AG20443 (cell line): ENCODE measurements at regions not wholly inside any gene's neighbourhood (a gene's known extent, or its start where the extent isn't known, plus 50 kb on each side); places are given as distances from the start of the nearest gene placed in this dataset.

Source experiments
- DNase-seq: peaks from one replicate; pipeline ENCODE4 v3.0.0; 2012; ENCODE audit warnings: low spot score, mixed read lengths

DNA sequence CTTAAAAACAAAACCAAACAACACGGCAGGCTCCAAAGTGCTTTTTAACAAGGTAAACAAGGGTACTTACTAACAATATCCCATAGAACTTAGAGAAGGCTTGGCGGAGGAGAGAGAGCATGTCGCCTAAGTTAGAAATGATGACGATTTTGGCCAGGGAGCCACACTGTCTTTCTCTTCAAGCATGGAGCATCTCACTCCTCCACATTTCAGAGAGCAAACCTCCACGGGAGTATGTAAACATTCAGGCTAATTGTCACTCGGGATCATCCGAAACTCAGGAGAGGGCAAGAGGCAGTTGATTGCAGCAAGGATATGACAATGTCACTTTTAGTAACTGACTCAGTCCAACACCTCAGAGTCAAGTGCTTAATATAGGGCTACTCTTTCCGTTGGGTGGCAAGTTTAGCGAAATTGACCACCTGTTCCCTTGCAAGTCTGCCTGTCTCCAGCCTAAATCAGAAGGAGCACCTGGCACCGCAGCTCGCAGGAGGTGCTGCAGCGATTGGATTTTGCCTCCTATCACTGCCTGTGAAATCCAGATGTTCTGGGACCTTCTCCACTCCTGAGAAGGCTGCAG lies 65.8 kb upstream of the RPS6KA2 start:
- DNase-seq = no peak

DNA sequence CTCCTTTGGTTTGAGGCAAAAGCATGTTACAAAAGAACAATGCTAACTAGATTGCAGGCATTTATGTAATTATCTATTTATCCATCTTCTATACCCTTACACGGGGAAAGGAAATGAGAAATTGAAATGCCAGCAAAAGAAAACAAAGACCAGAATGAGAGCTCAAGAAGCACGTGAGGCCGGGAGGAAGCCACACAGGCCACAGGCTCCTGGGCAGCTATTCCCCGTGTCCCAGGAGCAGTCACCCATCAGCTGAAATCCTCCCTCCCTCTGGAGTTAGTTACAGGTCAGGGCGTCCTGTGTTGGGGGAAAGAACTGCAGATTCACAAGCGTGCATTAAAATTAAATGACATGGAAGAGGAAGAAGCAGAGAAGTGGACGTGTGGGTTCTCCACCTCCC lies 64.7 kb upstream of the RPS6KA2 start:
- DNase-seq = no peak

DNA sequence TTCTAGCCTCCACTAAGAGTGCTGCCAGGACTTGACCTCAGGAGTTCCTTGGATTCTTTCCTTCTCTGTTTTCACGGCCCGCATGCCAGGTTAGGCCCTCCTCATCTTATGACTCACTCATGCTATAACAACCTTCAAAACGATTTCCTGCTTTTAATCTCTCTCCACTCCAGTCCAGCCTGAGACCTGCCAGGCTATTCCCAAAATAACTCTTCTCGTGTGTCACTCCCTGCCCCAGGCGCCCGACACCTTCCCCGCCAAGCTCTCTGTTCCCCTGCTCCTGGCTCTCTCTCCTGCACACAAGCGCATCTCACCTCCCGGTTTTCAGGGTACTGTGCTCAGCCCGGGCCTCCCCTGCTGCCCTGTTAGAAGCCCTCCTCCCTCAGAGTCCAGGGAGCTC lies 64.1 kb upstream of the RPS6KA2 start:
- DNase-seq = no peak

DNA sequence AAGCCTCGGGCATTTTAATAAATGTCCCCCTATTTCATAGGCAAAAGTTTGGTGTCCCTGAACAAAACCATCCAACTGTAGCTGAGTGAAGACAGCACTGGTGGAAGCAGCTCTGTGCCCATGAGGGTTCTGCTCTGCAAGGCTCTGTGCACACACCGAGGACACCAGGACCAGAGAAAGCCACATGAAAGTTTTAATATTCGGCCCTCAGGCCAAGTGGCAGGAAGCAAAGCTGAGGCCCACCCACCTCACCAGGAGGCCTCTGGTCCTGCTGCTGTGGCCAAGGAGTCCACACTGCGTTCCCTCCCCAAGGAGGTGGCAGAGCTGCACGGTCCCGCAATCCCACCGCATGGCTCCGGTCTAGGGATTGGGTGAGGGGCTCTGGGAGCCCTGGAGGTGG lies 62.6 kb upstream of the RPS6KA2 start:
- no peak for DNase-seq

GRCh38 chr6:166688901-166689300 lies 61.9 kb upstream of the RPS6KA2 start:
- no peak for DNase-seq

DNA sequence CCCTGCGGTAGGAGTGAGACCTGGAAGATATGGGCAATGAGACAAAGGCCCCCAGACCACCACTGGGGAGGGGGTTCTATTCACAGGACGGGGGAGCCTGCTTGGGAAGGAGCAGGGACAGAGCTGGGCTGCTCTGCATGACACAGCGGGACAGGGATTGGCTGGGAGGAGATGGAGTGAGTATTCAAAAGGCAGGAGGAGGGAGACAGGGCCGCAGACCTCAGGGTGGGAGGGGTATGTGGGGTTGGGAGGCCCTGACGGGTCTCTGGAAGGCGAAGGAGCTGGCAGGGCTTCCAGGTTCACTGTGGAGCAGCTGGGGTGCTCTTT lies 60.8 kb upstream of the RPS6KA2 start:
- no peak for DNase-seq

DNA sequence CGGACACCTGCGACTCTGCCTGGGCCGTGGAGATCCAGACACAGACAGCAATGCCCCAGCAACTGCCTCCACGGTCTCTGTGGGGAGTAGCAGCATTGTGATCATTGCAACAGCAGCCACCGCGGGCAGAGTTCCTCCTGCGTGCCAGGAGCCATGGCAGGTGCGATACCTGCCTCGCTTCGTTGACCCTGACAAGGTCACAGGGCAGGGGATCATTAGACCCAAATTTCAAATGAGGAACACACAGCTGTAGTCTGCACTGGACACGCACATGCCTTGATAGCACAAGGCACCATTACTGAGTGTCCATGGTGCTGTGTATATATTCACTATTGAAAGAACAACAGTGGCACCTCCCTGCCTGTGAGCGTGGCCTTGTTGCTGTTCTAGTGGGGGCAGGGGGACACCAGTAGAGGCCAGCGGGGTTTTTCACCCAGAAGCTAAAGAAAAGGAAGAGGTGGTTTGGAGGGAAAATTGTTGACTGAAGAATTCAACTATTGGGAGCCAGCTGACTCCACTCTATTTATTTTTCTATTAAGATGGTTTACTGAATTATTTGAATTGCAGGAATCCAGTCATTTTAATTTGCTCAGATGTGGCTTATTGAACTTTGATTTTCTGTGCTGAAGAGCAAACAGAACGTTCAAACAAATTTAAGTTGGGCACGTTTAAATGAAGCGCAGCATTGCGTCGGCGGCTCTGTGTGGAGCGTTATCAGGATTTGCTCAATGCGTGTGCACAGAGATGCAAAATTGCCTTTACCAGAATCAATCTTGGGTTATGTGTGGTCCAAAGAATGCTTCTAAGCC lies 60.2 kb upstream of the RPS6KA2 start:
- DNase-seq = no peak

DNA sequence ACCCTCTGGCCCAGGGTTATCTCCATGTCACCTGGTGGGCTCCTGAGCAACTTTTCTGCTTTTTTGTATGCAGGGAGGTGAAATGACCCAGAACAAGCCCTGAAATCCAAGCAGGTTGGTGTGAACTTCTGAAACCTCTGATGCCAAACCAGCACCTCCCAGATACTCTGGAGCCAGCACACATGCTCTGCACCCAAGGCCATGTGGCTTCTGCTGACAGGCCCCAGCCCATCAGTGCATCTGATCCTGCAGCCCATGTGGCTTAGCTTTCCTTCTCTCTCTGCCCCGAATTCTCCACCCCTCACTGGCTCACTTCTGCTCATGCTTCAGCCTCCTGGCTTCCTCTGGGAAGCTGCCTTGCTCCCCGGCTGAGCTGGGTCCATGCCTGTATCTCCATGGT lies 59.3 kb upstream of the RPS6KA2 start:
- no peak for DNase-seq

- DNase-seq = no peak
These were observed 57.8 kb upstream of the RPS6KA2 start for GRCh38 chr6:166684866-166685265.

DNA sequence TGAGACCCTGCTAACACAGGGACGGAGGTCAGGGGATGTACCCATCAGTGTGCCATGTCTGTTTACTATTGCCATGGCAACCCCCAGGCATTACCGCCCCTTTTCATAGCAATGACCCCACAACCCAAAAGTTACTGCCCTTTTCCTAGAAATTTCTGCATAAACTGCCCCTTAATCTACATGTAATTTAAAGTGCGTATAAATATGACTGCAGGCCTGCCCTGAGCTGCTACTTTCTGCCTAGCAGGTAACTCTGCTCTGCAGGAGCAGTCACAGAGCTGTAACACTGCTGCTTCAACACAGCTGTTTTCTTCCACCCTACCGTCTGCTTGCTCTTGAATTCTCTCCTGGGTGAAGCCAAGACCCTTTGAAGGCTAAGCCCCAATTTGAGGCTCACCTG lies 57.1 kb upstream of the RPS6KA2 start:
- DNase-seq = no peak

DNA sequence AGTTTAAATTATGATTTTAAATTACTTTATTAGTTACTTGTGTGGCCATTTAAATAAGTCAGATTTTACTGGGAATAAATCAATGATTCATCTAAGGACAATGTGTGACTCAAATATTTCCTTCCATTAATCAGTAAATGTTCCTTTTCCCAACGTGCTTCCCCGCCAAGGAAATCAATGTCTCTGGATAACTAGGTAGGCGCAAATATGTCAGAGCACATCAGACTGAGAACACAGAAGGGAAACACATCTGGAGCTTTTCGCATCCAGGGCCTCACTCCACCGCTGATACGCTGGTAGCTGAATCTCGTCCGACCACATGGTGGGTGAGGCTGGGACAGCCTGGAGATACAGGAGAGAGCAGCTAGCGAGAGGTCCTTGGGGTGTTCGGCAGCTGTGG lies 56.4 kb upstream of the RPS6KA2 start:
- DNase-seq = peak; percentile 31

DNA sequence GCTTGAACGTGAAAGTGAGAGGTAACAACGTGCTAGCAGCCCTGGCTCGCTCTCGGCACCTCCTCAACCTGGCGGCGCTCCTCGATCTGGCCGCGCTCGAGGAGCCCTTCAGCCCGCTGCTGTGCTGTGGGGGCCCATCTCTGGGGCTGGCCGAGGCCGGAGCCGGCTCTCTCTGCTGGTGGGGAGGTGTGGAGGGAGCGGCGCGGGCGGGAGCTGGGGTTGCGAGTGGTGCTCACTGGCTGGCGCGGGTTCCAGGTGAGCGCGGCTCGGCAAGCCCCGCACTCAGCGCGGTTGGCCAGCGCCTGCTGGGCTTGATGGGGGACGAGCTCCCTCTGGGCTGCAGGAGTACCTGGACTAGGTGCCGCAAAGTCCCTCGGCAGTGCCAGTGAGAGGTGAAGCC lies 52.5 kb upstream of the RPS6KA2 start:
- no peak for DNase-seq

DNA sequence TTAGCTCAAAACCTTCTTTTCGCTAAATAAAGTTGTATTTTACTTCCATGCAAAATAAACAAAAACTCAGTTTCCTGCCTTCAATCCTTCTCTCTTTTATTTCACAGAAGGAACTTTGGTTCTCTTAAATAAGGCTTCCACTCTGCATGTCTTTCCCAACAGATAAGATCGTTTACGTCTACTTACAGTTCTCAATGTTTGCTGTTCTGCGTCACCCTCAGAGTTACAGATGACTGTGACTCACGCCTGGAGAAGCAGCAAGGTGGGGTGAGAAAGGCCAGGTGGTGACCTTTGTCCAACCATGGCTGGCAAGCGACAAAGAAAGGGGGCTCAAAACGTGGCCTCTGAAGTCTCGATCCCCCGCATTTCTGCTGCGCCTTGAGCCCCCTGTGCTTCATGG lies 51.4 kb upstream of the RPS6KA2 start:
- no peak for DNase-seq

GRCh38 chr6:166677941-166678340 lies 50.9 kb upstream of the RPS6KA2 start:
- DNase-seq = no peak
